HCT116 (cell line): ENCODE measurements at regions not wholly inside any gene's neighbourhood (a gene's known extent, or its start where the extent isn't known, plus 50 kb on each side); places are given as distances from the start of the nearest gene placed in this dataset.

Source experiments
- ATAC-seq: fragments of 200-7000 bp; cut with Tn5 transposase; 2 replicates; pipeline ENCODE4 v1.9.1; 2020; ENCODE audit warnings: mild to moderate bottlenecking, moderate library complexity
- BruUV-seq: library from RNA; stranded (reverse); fragments of 400-500 nt; replicated peaks from 2 replicates; lab custom pipeline; 2021; lab: Mats Ljungman, UMichigan
- CTCF ChIA-PET: fragments of 300-600 bp; sonication (Branson Sonifier 250); formaldehyde crosslinking; loops from one replicate; lab custom pipeline; 2021; ENCODE audit warnings: antibody characterized with exemption; lab: Charles Lee
- POLR2A ChIA-PET: fragments of 300-600, 350-600 bp; sonication (Branson Sonifier 250); formaldehyde crosslinking; loops from one replicate; lab custom pipeline; 2021; ENCODE audit warnings: antibody characterized with exemption; lab: Charles Lee
- RAD21 ChIA-PET, 2 experiments: fragments of 300-600 bp; sonication (Branson Sonifier 250); formaldehyde crosslinking; loops; one replicate each; lab custom pipeline; 2023; ENCODE audit warnings: low total read pairs in 2 of 2; ENCODE audit not compliant: uncharacterized antibody in 2 of 2, unreplicated experiment in 2 of 2, low non-redundant PET in 1 of 2; lab: Charles Lee
- DNase-seq: peaks from one replicate; pipeline ENCODE4 v3.0.0-alpha.2; 2010; ENCODE audit warnings: low read depth, low spot score
- H2AFZ ChIP-seq: fragments of 200-600 bp; shearing (Covaris generic), sonication (generic); 2 replicates; pipeline ENCODE4 v1.6.1; 2017; ENCODE audit warnings: low read depth, mixed run types, mixed read lengths, antibody characterized with exemption, low read length; ENCODE audit not compliant: poor library complexity, severe bottlenecking
- H3K27ac ChIP-seq: 2 replicates; pipeline ENCODE4 v1.5.1; 2012; ENCODE audit warnings: low read depth, low read length
- H3K27me3 ChIP-seq: fragments of 200-600 bp; sonication (generic); 2 replicates; pipeline ENCODE4 v1.6.1; 2016; ENCODE audit warnings: mixed run types, low read length, mixed read lengths; ENCODE audit not compliant: insufficient read depth
- H3K36me3 ChIP-seq, 2 experiments: fragments of 200-500 bp in 1 of 2; fragments of 200-600 bp in 1 of 2; sonication (Bioruptor generic) in 1 of 2; sonication (generic) in 1 of 2; 2 replicates each; pipeline versions ENCODE4 v1.5.1 to v1.6.1; 2014 to 2016; ENCODE audit warnings: low read length in 2 of 2, inconsistent platforms in 1 of 2, mixed read lengths in 1 of 2, mixed run types in 1 of 2; ENCODE audit not compliant: insufficient read depth in 2 of 2, control insufficient read depth in 1 of 2
- H3K4me1 ChIP-seq, 2 experiments: fragments of 200-600 bp in 1 of 2; sonication (generic) in 1 of 2; 2 replicates each; pipeline versions ENCODE4 v1.5.1 to v1.6.1; 2012 to 2017; ENCODE audit warnings: low read length in 2 of 2, inconsistent platforms in 1 of 2, mild to moderate bottlenecking in 1 of 2, mixed read lengths in 1 of 2, mixed run types in 1 of 2, moderate library complexity in 1 of 2; ENCODE audit not compliant: insufficient read depth in 2 of 2, control insufficient read depth in 1 of 2
- H3K4me2 ChIP-seq: fragments of 200-600 bp; sonication (generic); 2 replicates; pipeline ENCODE4 v1.6.1; 2017; ENCODE audit warnings: mixed run types, low read length, mixed read lengths
- H3K4me3 ChIP-seq, 2 experiments: fragments of 200-600 bp in 1 of 2; sonication (generic) in 1 of 2; replicated peaks in 1 of 2; 2 replicates each; pipeline ENCODE4 v1.5.1; 2011 to 2016; ENCODE audit warnings: low read length in 2 of 2, control low read depth in 1 of 2, low read depth in 1 of 2, mild to moderate bottlenecking in 1 of 2, mixed read lengths in 1 of 2, mixed run types in 1 of 2
- H3K79me2 ChIP-seq: fragments of 200-600 bp; sonication (generic); 2 replicates; pipeline ENCODE4 v1.6.1; 2017; ENCODE audit warnings: mild to moderate bottlenecking, mixed run types, low read length, moderate library complexity, mixed read lengths; ENCODE audit not compliant: insufficient read depth
- H3K9ac ChIP-seq: fragments of 200-600 bp; sonication (generic); 2 replicates; pipeline ENCODE4 v1.6.1; 2016; ENCODE audit warnings: low read length, mixed read lengths
- H3K9me2 ChIP-seq: fragments of 200-600 bp; sonication (generic), shearing (Covaris generic); 2 replicates; pipeline ENCODE4 v1.6.1; 2017; ENCODE audit warnings: mixed run types, mild to moderate bottlenecking, moderate library complexity; ENCODE audit not compliant: insufficient read depth
- H3K9me3 ChIP-seq, 2 experiments: fragments of 200-500 bp in 1 of 2; fragments of 200-600 bp in 1 of 2; sonication (Bioruptor generic) in 1 of 2; sonication (generic) in 1 of 2; 2 replicates each; pipeline ENCODE4 v1.6.1; 2014 to 2017; ENCODE audit warnings: low read length in 2 of 2, mixed read lengths in 2 of 2, inconsistent platforms in 1 of 2, low read depth in 1 of 2, mild to moderate bottlenecking in 1 of 2, mixed run types in 1 of 2, moderate library complexity in 1 of 2; ENCODE audit not compliant: control insufficient read depth in 1 of 2, insufficient read depth in 1 of 2
- H4K20me1 ChIP-seq: fragments of 200-600 bp; sonication (generic), shearing (Covaris generic); 2 replicates; pipeline ENCODE4 v1.6.1; 2017; ENCODE audit warnings: mixed run types, mild to moderate bottlenecking, moderate library complexity; ENCODE audit not compliant: insufficient read depth
- CBX3 ChIP-seq: IDR thresholded peaks from 2 replicates; pipeline ENCODE4 v1.6.1; 2012; ENCODE audit warnings: low read depth
- CEBPB ChIP-seq: IDR thresholded peaks from 2 replicates; pipeline ENCODE4 v1.6.1; 2012; ENCODE audit warnings: low read depth
- EGR1 ChIP-seq: IDR thresholded peaks from 2 replicates; pipeline ENCODE4 v1.6.1; 2012; ENCODE audit warnings: low read depth
- ELF1 ChIP-seq: IDR thresholded peaks from 2 replicates; pipeline ENCODE4 v1.6.1; 2012; ENCODE audit warnings: low read depth, borderline replicate concordance
- EZH2 ChIP-seq: fragments of 200-600 bp; sonication (generic); IDR thresholded peaks from 2 replicates; pipeline ENCODE4 v1.6.1; 2017; ENCODE audit warnings: antibody characterized with exemption, mixed run types
- EZH2phosphoT487 ChIP-seq: fragments of 200-600 bp; IDR thresholded peaks from 2 replicates; pipeline ENCODE4 v1.6.1; 2018; ENCODE audit warnings: antibody characterized with exemption, borderline replicate concordance
- POLR2AphosphoS5 ChIP-seq: IDR thresholded peaks from 2 replicates; pipeline ENCODE4 v1.6.1; 2011; ENCODE audit warnings: mild to moderate bottlenecking, low read depth, low read length, moderate library complexity
- RAD21 ChIP-seq: IDR thresholded peaks from 2 replicates; pipeline ENCODE4 v1.6.1; 2012; ENCODE audit warnings: low read depth, mild to moderate bottlenecking
- SIN3A ChIP-seq: IDR thresholded peaks from 2 replicates; pipeline ENCODE4 v1.6.1; 2012; ENCODE audit warnings: low read depth
- SP1 ChIP-seq: IDR thresholded peaks from 2 replicates; pipeline ENCODE4 v1.6.1; 2012; ENCODE audit warnings: low read depth
- ZFX ChIP-seq: fragments of 450-650 bp; IDR thresholded peaks from 2 replicates; pipeline ENCODE4 v1.6.1; 2017
- ZNF274 ChIP-seq: fragments of 200-500 bp; sonication (Bioruptor generic); IDR thresholded peaks from 2 replicates; pipeline ENCODE4 v1.6.1; 2014; ENCODE audit warnings: mild to moderate bottlenecking, low read depth, low read length, inconsistent platforms
- intact Hi-C: fragments of 100-400 bp; cut with micrococcal nuclease; formaldehyde crosslinking; loops from 2 replicates; pipeline ENCODE4 v1.10.0; 2022
- TF ChIP-seq, protein P1 (sequence below): IDR thresholded peaks from 2 replicates; pipeline ENCODE4 v1.6.1; 2011; ENCODE audit warnings: mild to moderate bottlenecking, low read length, moderate library complexity; ENCODE audit not compliant: insufficient replicate concordance; ENCODE audit errors: extremely low read depth

GRCh38 chr4:124329134-124329533, 383.4 kb downstream of the ANKRD50 start:
- Histone ChIP-seq H3K27me3 (no peaks in the 10 kb centered on the region), H2AFZ (no peak overlapping the region), H3K36me3 (no peaks in the 10 kb centered on the region)
- intact Hi-C loops, result no loop called here
- ChIA-PET POLR2A (no interaction called here), CTCF (no interaction called here)
- no peak for DNase-seq
- TF ChIP-seq POLR2AphosphoS5 (no peak), ZNF274 (no peak), ELF1 (no peak), RAD21 (no peak), SIN3A (no peak), CEBPB (no peak), SP1 (no peak), ZFX (no peak), CBX3 (no peak), EZH2 (no peak), EGR1 (no peak), EZH2phosphoT487 (no peak)
- TF ChIP-seq, protein P1, sequence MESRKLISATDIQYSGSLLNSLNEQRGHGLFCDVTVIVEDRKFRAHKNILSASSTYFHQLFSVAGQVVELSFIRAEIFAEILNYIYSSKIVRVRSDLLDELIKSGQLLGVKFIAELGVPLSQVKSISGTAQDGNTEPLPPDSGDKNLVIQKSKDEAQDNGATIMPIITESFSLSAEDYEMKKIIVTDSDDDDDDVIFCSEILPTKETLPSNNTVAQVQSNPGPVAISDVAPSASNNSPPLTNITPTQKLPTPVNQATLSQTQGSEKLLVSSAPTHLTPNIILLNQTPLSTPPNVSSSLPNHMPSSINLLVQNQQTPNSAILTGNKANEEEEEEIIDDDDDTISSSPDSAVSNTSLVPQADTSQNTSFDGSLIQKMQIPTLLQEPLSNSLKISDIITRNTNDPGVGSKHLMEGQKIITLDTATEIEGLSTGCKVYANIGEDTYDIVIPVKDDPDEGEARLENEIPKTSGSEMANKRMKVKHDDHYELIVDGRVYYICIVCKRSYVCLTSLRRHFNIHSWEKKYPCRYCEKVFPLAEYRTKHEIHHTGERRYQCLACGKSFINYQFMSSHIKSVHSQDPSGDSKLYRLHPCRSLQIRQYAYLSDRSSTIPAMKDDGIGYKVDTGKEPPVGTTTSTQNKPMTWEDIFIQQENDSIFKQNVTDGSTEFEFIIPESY, result no peak
- TF ChIP-seq, all 23 proteins: peak for 0
- no peak for ATAC-seq
- Histone ChIP-seq H3K4me1 (peaks cover 0 to under 1% of the 10 kb centered on the region in 2 experiments; a peak in 1 of 4 replicates), H3K79me2 (no peaks in the 10 kb centered on the region), H3K4me2 (no peak overlapping the region), H3K9me2 (no peaks in the 10 kb centered on the region), H3K9ac (no peak overlapping the region), H3K27ac (no peak overlapping the region), H3K4me3 (no peak overlapping the region), H4K20me1 (no peaks in the 10 kb centered on the region), H3K9me3 (no peaks in the 10 kb centered on the region)
- RAD21 ChIA-PET, result no interaction called here
- BruUV-seq, result no TSS peak
